ENCODE measurements at regions not wholly inside any gene's neighbourhood (a gene's known extent, or its start where the extent isn't known, plus 50 kb on each side); places are given as distances from the start of the nearest gene placed in this dataset.
"Not testable (repeated sequence)": the region's sequence is repeated elsewhere in the genome, so short reads cannot be mapped to it uniquely, and the experiment has no call there.

DNA sequence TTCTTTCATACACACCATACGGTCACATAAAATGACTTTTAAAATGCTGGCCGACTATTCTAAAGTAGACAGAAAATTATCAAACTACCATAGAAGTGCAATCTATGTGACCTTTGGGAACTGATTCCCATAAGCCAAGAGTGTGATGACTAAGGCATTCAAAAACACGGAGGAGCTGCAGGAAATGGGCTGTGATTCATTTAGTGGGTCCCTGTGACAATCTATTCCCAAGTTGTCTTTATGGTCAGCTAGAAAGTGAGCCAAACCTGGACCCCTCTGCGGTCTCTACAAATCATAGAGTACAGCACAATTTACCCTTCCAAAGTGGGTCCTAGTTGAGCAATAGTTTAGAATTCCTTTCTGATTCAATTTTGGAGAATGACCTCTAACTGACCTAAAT is 251.5 kb upstream of the CBLB start:
- DNase-seq (ENCODE audit: low read depth), result no peak

DNA sequence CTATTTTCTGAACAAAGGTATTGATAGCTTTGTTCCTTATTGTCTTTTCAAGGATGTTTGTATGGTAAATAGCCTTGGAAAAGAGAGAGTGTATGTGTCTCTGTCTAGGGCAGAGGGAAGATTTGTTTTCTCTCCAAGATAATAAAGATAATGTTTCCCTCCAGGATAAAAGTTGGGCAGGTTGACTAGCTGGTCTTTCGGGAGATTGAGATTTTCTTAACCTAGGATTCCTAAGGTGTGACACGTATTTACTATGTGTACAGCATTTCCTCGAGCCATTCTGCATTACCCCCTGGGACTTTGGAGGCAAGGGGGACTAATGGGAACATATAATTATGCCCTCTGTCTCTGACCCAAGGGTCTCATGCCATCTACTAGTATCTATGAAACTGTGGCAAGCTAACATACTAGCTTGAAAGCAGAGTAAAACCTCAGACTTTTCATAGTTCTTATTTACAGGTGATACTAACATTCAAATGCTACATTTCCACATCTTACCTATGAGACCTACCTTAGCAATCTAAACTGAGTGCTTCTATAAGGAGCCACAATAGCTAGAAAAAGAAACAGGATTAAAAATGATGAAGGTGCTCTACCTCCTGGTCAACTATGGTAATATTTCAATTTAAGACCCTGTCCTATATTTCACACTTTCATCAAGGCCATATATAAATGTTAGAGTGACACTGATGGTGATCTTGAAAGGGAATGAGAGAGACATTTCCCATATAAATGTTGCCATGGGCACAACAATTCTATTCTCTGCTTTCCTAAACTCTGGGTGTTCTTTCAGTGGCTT is 252.9 kb upstream of the CBLB start:
- DNase-seq (ENCODE audit: low read depth), result no peak

DNA sequence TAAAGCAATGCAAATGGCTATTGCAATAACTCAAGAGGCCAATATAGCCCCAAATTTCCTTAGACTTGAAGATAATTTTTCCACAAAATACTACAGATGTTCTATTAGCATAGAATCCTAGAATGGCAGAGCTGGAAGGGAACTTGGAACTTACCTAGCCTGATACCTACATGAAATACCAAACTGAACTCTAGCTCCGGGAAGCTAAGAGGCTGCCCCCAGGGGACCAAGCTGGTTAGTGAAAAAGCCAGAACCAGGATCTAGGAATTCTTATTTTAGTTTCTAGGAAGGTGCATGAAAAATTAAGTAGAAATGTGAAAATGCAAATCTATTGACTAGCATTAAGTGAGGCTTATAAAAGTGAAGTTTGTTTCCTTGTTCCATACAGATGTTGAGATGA is 256.0 kb upstream of the CBLB start:
- DNase-seq (ENCODE audit: low read depth), result no peak

DNA sequence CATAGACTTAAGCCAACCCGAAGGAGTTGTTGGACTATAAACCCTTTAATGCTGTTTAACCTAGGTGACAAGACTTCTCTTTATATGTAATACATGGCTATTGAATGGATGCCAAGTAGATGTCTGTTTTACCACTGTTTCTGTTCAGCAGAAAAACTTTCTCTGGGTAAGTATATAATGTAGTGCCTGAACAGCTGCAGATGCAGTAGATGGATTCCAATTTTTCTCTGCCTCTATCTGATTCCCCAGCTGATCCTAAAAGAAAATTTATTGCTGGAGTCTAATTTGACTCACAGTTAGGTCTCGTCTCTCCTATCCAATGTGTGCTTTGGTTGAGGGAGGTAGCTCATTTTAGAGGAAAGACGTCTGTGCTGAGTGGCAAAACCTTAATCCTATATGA is 256.5 kb upstream of the CBLB start:
- no peak for DNase-seq (ENCODE audit: low read depth)

DNA sequence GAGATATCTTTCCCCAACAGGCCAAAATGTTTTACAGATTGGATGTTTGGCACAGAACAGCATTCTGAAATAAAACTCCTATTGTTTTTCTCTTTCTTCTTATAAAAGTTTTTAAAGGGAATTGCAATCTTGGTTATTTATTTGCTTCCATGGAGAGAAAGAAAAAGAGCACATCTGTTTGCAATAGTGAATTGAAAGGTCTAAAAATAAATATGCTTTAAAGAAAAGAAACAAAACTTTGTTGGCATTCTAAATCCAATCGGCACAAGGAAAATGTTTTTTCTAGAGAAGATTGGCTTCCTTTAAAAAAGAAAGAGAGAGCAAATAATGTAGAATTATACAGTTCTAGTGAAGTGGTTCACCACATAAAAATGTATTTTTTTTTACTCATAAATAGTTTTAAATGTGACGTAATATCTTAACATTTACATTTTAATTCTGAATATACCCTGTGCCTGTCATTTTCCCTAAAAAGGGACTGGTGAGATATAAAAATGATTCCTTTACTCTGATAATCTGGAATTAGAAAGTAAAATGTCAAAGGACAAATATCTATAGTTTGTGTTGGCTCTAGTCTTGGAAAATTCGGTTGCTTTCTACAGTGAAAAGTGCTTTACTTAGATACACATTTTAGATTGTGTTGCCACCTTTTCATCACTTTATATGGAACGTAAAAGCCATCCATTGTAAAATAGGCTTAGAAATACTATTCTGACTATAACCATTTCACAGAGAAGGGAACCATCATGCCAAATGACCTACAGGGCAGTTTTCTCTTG is 257.4 kb upstream of the CBLB start:
- no peak for DNase-seq (ENCODE audit: low read depth)

DNA sequence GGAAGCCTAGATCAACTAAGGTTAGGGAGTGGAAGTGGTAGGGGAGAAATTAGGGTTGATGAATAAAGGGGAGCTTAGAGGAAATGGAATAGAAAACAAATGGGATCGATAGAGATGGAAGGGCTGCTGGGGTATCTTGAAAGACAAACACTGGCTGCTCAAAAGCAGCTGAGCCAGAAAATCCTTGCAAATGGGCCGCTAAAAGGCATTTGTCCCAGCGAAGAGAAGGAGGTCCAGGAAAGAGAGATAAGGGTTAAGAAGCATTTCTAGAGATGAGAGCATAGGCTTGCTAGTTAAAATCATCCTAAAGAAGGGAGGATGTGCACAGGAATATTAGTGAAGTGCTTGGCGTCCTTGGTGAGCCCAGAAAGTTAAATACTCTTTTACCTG is 258.0 kb upstream of the CBLB start:
- DNase-seq (ENCODE audit: low read depth), result no peak

DNA sequence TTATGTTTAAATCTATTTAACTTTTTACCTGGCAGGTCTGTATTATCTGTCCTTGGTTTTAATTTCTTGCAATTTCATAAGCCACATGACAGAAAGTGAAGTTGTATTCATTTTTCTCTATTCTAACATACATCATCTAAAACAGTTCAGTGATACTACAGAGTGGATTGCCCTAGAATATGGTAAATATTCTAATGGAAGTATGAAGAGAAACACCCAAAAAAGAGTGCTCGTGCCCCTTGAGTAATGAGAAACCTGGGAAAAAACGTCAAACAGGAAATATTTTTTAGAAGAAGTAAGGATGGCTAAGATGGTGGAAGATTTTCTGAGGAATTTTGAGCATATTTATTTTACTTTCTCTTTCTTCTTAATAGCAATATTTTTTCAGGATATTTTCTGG is 261.1 kb upstream of the CBLB start:
- DNase-seq (ENCODE audit: low read depth), result no peak

DNA sequence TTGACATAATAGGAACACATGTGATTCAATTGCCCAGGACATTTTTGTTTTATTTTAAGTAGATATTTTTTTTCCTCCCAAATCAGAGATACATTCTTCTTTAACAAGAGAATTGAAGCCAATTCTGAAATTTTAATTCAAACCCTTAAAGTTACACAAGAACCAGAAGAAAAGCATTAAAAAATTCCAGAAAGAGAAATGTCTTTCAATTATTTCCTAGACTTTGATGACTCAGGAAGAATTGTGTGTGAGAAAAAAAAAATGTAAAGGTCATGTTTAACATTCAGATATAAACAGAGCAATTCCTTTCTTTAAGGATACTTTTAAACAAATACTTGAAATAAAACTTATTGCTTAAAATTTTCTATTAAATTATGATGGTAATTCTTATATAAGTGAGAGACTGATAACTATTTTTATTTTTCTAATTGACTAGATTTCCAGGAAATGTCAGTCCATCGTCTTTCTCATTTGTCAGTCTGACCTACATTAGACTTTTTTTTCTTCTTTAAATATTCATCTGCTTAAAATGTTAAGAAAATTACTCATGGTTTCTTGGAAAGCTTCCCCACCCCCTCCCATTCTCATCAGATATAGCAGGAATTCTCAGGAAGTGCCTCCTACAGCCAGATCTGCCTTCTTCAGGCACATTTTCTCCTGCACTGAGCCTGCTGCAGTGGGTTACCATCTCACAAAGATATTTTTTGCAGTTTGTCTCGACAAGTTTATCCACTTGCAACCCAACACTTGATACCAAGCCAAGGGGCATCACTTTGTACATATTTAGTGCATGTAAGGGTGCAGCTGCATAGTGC is 261.8 kb upstream of the CBLB start:
- no peak for DNase-seq (ENCODE audit: low read depth)

DNA sequence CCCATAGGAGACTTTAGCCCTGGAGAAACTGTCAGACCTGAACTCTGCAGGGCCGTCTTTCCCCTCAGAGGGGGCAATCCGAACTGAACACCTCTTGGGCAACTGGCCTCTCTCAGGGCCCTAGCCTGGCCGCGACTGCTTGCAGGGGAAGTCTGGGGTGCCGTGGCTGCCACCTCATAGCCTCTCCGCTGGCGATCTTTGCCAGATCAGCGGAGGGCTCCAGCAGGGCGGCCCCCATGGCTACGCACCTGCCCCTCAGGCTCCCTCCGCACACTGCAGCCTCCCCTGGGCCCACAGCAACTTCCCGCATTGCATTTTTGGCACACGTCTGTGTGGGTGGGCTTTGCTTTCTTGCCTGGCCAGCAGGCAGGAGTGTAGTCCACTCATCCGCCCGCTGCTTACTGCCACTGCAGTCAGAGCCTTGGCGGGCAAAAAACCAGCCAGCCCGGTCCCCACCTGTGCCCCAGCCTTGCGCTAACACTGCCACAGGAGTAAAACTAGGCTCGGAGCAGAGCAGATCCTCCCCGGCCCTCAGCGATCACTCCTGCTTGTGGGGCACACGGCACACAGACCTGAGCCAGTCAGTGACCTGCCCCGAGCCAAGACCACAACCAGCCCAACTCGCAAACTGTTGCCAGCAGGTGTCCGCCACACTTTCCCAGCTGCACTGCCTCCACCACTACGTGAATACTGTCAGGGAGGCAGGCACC is 266.8 kb upstream of the CBLB start:
- no peak for DNase-seq (ENCODE audit: low read depth)

DNA sequence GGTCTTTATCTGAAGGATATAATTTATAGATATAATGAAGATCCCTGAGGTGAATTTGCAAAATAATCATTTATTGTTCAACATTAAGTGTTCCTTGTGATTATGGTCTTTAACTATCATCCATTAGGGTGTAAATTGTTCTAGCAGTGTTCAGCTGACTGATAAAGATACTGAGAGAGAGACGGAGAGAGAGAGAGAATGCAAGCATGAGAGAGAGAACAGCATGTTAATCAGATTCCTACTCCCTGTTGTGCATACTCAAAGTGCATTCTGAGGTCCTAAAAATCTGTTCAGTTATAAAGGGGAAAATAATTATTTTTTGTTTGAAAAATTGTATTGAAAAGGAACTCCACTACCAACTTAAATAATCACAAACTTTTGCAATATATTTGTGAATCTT is 271.0 kb upstream of the CBLB start:
- DNase-seq (ENCODE audit: low read depth), result no peak

DNA sequence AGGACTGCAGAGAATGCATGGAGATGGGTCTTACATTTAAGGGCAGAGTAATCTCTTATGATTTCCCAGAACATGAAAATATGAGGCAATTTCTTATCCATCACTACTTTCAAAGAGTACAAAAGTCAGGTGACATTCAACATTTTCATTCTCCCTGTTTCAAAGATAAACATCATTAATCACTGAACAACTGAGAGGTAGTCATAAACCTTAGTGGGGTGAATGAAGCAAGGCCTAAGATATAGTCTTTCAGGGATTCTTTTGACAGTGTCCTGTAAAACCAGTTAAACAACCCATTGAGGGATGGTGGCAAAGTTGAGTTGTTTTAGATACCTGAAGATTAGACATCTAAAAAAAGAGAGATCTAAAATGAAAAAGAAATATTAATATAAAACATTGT is 271.6 kb upstream of the CBLB start:
- no peak for DNase-seq (ENCODE audit: low read depth)

DNA sequence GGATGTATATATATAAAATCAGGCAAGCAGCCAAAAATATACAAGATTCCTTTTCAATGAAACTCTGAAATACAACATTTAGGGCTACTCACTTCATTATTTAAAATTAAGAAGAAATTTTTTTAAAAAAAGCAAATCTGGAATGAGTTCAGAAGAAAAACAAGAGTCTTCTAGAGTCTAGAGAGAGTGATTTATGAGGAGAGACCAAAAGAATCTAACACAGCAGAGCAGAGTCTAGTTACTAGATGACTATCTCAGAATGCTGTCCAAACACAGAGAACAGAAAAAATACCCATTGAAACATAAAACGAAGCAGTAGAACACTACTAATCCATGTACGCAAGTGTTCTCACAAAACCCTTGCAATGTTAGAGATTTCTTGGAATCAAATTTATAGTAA is 275.2 kb upstream of the CBLB start:
- DNase-seq (ENCODE audit: low read depth), result no peak

DNA sequence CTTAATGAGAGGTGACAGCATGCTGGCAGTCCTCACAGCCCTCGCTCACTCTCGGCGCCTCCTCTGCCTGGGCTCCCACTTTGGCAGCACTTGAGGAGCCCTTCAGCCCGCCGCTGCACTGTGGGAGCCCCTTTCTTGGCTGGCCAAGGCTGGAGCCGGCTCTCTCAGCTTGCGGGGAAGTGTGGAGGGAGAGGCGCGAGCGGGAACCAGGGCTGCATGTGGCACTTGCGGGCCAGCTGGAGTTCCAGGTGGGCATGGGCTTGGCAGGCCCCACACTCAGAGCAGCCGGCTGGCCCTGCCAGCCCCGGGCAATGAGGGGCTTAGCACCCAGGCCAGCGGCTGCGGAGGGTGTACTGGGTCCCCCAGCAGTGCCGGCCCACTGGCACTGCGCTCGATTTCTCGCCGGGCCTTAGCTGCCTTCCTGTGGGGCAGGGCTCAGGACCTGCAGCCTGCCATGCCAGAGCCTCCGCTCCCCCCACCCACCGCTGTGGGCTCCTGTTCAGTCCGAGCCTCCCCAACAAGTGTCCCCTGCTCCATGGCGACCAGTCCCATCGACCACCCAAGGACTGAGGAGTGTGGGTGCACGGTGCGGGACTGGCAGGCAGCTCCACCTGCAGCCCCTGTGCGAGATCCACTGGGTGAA is 279.7 kb upstream of the CBLB start:
- DNase-seq (ENCODE audit: low read depth), result not testable (repeated sequence)

DNA sequence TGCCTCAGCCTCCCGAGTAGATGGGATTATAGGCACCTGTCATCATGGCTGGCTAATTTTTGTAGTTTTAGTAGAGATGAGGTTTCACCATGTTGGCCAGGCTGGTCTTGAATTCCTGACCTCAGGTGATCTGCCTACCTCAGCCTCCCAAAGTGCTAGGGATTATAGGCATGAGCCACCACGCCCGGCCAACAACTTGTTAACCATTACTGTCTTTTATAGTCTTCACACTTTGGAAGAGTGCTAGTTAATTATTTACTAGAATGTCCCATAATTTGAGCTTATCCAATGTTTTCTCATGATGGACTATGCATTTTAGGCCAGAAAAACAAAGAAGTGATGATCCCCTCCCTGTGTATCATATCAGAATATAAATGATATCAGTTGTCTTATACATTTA is 288.6 kb upstream of the CBLB start:
- no peak for DNase-seq (ENCODE audit: low read depth)

DNA sequence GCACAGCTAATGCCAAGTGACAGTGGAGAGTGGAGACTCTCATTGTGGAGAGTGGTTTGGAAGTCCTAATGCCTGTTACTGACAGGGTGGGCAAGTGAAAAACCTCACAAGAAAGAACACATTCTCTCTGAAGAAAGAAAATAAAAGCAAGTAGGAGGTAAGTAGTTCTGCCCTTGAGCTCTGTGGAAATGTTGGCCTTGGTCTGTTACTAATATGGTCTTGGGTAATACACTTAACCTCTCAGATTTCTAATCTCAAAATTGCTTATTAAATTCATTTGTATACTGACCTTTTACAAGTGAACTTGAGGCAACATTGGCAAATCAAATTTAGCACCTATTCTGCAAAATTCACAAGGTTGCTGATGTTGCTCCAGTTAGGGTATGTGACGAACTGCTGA is 291.6 kb upstream of the CBLB start:
- no peak for DNase-seq (ENCODE audit: low read depth)

DNA sequence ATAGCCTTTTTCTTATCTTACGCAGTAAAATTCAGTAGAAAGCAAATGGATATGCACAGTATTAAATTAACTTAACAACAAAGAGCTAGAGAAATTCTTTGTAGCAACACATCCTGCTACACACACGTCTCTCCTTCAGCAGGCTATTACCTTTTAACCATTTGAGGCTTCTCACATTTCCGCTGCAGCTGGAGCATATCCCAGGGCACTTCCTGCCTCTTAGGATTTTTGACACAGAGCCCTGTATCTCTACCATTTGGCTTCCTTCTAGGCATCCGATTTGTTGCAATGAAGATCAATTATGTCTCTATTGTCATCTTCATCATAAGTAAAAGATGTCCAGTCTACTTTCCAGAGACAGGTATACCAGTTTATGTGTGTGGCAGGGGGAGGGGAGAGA is 292.4 kb upstream of the CBLB start:
- DNase-seq (ENCODE audit: low read depth), result no peak

DNA sequence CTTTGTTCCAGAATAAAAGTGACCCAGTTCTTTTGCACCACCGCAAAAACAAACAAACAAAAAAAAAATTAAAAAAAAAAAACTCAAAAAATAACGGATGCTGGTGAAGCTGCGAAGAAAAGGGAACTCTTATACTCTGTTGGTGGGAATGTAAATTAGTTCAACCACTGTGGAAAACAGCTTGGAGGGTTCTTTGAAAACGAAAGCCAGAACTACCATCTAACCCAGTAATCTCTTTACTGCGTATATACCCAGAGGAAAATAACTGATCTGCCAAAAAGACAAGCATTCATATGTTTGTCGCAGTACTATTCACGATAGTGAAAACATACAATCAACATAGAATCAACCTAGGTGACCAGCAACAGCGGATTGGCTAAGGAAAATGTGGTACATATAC is 298.9 kb upstream of the CBLB start:
- no peak for DNase-seq (ENCODE audit: low read depth)

DNA sequence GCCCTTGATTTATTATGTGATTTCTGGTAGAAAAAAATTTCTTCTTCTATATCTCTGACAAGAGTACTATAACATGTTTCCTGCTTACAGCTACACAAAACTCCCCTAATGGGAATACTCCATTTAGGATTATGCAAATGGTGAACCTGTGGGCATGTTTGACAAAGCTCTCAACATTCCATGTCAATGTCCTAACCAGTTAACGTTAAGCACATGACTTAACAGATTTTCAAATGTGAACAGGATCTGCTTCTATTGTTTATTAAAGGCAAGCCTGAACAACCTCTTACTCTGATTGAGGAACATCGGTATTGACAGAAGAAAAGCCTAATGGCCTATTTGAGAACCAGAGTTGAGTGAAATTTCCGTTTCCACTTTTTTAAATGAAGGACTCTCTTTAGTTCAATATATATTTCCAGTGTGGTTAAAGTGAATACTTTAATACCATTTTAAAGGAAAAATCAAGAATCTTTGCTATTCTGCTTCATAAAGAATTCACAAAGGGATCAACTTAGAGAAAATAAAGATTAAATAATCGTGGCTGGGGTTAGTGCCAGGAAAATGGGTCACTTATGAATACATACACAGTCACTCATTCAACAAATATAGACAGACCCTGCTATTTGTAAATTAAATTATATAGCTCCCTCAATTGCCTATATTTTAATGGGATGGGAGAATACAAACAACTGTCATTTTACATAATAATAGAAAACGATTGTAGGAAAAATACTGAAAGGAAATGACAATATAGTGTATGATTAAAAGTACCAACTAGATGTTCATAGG is 300.3 kb upstream of the CBLB start:
- no peak for DNase-seq (ENCODE audit: low read depth)

DNA sequence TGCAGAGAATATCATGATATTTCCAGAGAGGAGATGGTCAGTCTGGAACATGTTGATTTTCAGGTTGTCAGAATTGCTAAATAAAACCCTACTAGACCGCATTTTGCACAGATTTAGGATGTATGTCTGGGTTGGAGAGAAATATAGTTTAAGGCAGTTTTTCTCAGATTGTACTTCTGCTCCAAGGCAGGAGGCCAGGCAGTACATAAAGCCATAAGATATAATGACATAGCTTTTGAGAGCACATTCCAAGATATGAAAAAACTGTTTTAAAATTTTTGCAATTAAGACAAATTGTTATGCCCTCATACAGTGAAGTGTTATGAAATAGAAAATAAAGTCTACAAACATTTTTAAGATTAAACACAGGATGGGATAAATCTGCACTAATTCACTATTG is 301.8 kb upstream of the CBLB start:
- DNase-seq (ENCODE audit: low read depth), result no peak

DNA sequence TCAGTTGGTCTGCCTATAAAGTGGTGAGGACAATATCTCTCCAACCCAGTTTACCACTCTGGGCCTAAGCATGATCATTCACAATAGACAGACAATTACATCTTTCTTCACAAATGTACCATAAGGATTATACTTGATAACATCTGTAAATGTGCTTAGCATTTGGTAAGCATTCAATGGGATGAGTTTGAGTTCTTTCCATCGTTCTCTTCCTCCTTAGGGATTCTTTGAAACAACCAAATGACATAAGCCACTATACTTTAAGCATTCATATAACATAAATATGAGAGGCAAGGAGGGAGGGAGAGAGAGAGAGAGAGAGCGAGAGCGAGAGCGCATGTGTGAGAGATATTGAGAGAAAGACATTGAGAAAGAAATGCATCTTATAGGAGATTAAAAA is 303.3 kb upstream of the CBLB start:
- DNase-seq (ENCODE audit: low read depth), result no peak

DNA sequence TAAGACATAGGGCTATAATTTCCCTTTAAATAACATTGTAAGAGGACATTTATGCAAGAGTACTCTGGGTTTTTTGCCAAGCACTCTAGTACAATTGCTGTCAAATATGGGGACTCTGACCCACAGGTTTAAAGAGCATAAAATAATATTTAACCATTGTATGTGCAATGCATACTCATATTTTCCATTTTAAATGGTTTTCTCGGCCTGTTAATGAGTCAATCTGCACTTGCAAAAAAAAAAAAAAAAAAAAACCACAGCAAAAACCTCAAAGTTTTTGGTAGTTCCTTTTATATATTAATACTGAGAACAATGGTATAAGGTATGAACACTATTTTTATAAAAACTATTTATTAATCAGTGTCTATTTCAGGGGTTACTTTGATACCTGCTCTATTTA is 304.0 kb upstream of the CBLB start:
- no peak for DNase-seq (ENCODE audit: low read depth)

Data from stimulated activated CD8-positive, alpha-beta memory T cell treated with anti-CD3 and anti-CD28 coated beads, Interleukin-4, amount 100 ng/mL, for 24 hours (primary cell).